Neural progenitor cell (in vitro differentiated cells): ENCODE measurements at regions not wholly inside any gene's neighbourhood (a gene's known extent, or its start where the extent isn't known, plus 50 kb on each side); places are given as distances from the start of the nearest gene placed in this dataset.
A peak's percentile ranks its signal among the peaks of the same experiment; 100 is the strongest.

Source experiments
- DNase-seq: peaks from one replicate; pipeline ENCODE4 v3.0.0-alpha.2; 2016; ENCODE audit warnings: low spot score
- H2AFZ ChIP-seq: fragments of 200-600 bp; sonication (generic); replicated peaks from 2 replicates; pipeline ENCODE4 v1.6.1; 2016; ENCODE audit warnings: antibody characterized with exemption
- H3F3A ChIP-seq: fragments of 200-600 bp; sonication (generic); 2 replicates; pipeline ENCODE4 v1.6.1; 2016; ENCODE audit warnings: antibody characterized with exemption, low read depth
- H3K27ac ChIP-seq: fragments of 200-600 bp; sonication (generic); 2 replicates; pipeline ENCODE4 v1.5.1; 2016; ENCODE audit warnings: mild to moderate bottlenecking
- H3K27me3 ChIP-seq: fragments of 200-600 bp; sonication (generic); 2 replicates; pipeline ENCODE4 v1.6.1; 2016; ENCODE audit warnings: mild to moderate bottlenecking, moderate library complexity
- H3K36me3 ChIP-seq: fragments of 200-600 bp; sonication (generic); 2 replicates; pipeline ENCODE4 v1.5.1; 2016
- H3K4me1 ChIP-seq: fragments of 200-600 bp; sonication (generic); 2 replicates; pipeline ENCODE4 v1.6.1; 2016; ENCODE audit warnings: mixed run types
- H3K4me2 ChIP-seq: fragments of 200-600 bp; sonication (generic); 2 replicates; pipeline ENCODE4 v1.6.1; 2016
- H3K4me3 ChIP-seq: fragments of 200-600 bp; sonication (generic); 2 replicates; pipeline ENCODE4 v1.5.1; 2016
- H3K79me2 ChIP-seq: fragments of 200-600 bp; sonication (generic); 2 replicates; pipeline ENCODE4 v1.6.1; 2016; ENCODE audit warnings: low read depth
- H3K9ac ChIP-seq: fragments of 200-600 bp; sonication (generic); 2 replicates; pipeline ENCODE4 v1.6.1; 2016
- H3K9me3 ChIP-seq: fragments of 200-600 bp; sonication (generic); 2 replicates; pipeline ENCODE4 v1.5.1; 2016; ENCODE audit warnings: low read depth
- H4K20me1 ChIP-seq: fragments of 200-600 bp; sonication (generic); 2 replicates; pipeline ENCODE4 v1.6.1; 2016; ENCODE audit warnings: low read depth
- H3K27ac Mint-ChIP-seq: 3 replicates; pipeline ENCODE4 v1.8.0; 2021; ENCODE audit warnings: mixed read lengths
- H3K27me3 Mint-ChIP-seq: 2 replicates; pipeline ENCODE4 v1.8.0; 2022; ENCODE audit warnings: low read depth, mild to moderate bottlenecking, inconsistent platforms, moderate library complexity, mixed read lengths; ENCODE audit not compliant: insufficient read depth
- H3K36me3 Mint-ChIP-seq: 3 replicates; pipeline ENCODE4 v1.8.0; 2021; ENCODE audit warnings: mixed read lengths
- H3K4me1 Mint-ChIP-seq: 3 replicates; pipeline ENCODE4 v1.8.0; 2021; ENCODE audit warnings: mixed read lengths
- H3K4me3 Mint-ChIP-seq: 3 replicates; pipeline ENCODE4 v1.8.0; 2021; ENCODE audit warnings: mild to moderate bottlenecking, moderate library complexity, mixed read lengths
- H3K9me3 Mint-ChIP-seq: 3 replicates; pipeline ENCODE4 v1.8.0; 2020; ENCODE audit warnings: mixed read lengths
- EZH2 ChIP-seq: fragments of 200-600 bp; sonication (generic); IDR thresholded peaks from 2 replicates; pipeline ENCODE4 v1.6.1; 2017; ENCODE audit warnings: antibody characterized with exemption, mild to moderate bottlenecking, moderate library complexity
- EZH2phosphoT487 ChIP-seq: fragments of 200-600 bp; sonication (generic); IDR thresholded peaks from 2 replicates; pipeline ENCODE4 v1.6.1; 2017; ENCODE audit warnings: antibody characterized with exemption
- TF ChIP-seq, protein P1 (sequence below): fragments of 200-600 bp; sonication (generic); IDR thresholded peaks from 2 replicates; pipeline ENCODE4 v1.5.1; 2017; ENCODE audit warnings: antibody characterized with exemption, mild to moderate bottlenecking

DNA sequence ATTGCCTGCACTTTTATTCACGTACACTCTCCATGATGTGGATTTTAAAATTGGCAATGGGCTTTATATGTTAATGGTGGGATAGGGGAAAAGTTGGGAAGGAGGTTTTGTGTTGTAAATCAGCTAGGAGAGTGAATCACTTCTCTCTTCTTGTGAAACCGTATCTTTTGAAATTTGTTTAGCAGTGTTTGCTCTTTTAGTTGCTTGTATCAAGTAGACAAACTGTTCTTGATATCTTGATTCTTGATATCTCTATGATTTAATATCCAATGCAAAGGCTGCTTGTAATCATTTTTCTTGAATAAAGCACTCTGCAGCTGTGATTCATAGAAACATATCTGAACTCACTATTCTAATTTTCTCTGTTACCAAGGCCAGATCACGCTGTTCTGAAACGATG is 615.1 kb downstream of the CCER1 start:
- no peak overlapping the region for H3K4me3 ChIP-seq
- no peaks in the 10 kb centered on the region for H4K20me1 ChIP-seq
- Mint-ChIP-seq H3K27ac (no peak overlapping the region), H3K27me3 (peaks cover 3% of the 10 kb centered on the region), H3K4me1 (no peaks in the 10 kb centered on the region), H3K4me3 (no peak overlapping the region), H3K36me3 (no peaks in the 10 kb centered on the region), H3K9me3 (no peaks in the 10 kb centered on the region)
- no peaks in the 10 kb centered on the region for H3K9me3 ChIP-seq
- no peak overlapping the region for H3K27ac ChIP-seq
- peaks cover 4% of the 10 kb centered on the region for H3K27me3 ChIP-seq
- H3F3A ChIP-seq, result no peaks in the 10 kb centered on the region
- H3K79me2 ChIP-seq, result no peaks in the 10 kb centered on the region
- no peak for DNase-seq
- no peak overlapping the region for H2AFZ ChIP-seq
- no peak overlapping the region for H3K9ac ChIP-seq
- H3K4me2 ChIP-seq, result no peak overlapping the region
- H3K4me1 ChIP-seq, result peaks cover 29% of the 10 kb centered on the region
- no peaks in the 10 kb centered on the region for H3K36me3 ChIP-seq
- TF ChIP-seq EZH2 (no peak), EZH2phosphoT487 (no peak)
- TF ChIP-seq, protein P1, sequence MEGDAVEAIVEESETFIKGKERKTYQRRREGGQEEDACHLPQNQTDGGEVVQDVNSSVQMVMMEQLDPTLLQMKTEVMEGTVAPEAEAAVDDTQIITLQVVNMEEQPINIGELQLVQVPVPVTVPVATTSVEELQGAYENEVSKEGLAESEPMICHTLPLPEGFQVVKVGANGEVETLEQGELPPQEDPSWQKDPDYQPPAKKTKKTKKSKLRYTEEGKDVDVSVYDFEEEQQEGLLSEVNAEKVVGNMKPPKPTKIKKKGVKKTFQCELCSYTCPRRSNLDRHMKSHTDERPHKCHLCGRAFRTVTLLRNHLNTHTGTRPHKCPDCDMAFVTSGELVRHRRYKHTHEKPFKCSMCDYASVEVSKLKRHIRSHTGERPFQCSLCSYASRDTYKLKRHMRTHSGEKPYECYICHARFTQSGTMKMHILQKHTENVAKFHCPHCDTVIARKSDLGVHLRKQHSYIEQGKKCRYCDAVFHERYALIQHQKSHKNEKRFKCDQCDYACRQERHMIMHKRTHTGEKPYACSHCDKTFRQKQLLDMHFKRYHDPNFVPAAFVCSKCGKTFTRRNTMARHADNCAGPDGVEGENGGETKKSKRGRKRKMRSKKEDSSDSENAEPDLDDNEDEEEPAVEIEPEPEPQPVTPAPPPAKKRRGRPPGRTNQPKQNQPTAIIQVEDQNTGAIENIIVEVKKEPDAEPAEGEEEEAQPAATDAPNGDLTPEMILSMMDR, result no peak

- Mint-ChIP-seq H3K27ac (no peak overlapping the region), H3K36me3 (no peaks in the 10 kb centered on the region), H3K4me3 (no peak overlapping the region), H3K9me3 (no peaks in the 10 kb centered on the region), H3K27me3 (peaks cover 3% of the 10 kb centered on the region), H3K4me1 (no peaks in the 10 kb centered on the region)
- peaks cover 4% of the 10 kb centered on the region for H3K27me3 ChIP-seq
- H3F3A ChIP-seq, result no peaks in the 10 kb centered on the region
- H2AFZ ChIP-seq, result no peak overlapping the region
- no peaks in the 10 kb centered on the region for H4K20me1 ChIP-seq
- DNase-seq, result peak; percentile 10
- H3K4me2 ChIP-seq, result peak overlapping the region; percentile 32
- H3K79me2 ChIP-seq, result no peaks in the 10 kb centered on the region
- H3K9ac ChIP-seq, result no peak overlapping the region
- no peak overlapping the region for H3K27ac ChIP-seq
- H3K9me3 ChIP-seq, result no peaks in the 10 kb centered on the region
- no peak overlapping the region for H3K4me3 ChIP-seq
- no peak for TF ChIP-seq EZH2
- TF ChIP-seq, protein P1, result no peak
- no peak for TF ChIP-seq EZH2phosphoT487
- peaks cover 29% of the 10 kb centered on the region for H3K4me1 ChIP-seq
- H3K36me3 ChIP-seq, result no peaks in the 10 kb centered on the region
Measured at GRCh38 chr12:90338365-90338764, 616.6 kb downstream of the CCER1 start.

DNA sequence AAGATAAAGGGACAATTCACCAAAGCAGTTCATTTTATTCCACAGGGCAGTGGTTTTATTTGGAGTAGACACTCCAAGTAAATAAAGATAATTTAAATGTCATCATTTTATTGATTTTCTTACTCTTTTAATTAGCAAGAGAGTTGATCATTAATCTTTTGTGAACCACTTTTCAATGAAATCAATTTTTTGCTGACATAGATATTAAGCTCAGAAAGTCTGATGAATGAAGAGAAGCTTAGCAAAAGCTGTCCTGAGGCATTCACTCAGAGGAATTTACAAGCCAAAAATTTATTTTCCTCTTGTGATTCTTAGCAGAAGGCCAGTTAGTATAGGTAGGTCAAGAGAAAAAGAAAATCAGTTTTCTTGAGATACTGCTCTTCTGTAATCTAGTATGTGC is 618.0 kb downstream of the CCER1 start:
- peaks cover 3% of the 10 kb centered on the region for H3K27me3 Mint-ChIP-seq
- TF ChIP-seq, protein P1, result no peak
- TF ChIP-seq EZH2, result no peak
- TF ChIP-seq EZH2phosphoT487, result no peak
- H3K27ac Mint-ChIP-seq, result no peak overlapping the region
- no peaks in the 10 kb centered on the region for H3K36me3 Mint-ChIP-seq
- Histone ChIP-seq H3K9ac (no peak overlapping the region), H3K79me2 (no peaks in the 10 kb centered on the region), H2AFZ (no peak overlapping the region), H3K36me3 (no peaks in the 10 kb centered on the region), H4K20me1 (no peaks in the 10 kb centered on the region), H3K27ac (no peak overlapping the region), H3K27me3 (peaks cover 4% of the 10 kb centered on the region), H3K4me3 (no peak overlapping the region), H3K4me1 (peaks cover 29% of the 10 kb centered on the region), H3K4me2 (no peak overlapping the region), H3F3A (no peaks in the 10 kb centered on the region), H3K9me3 (no peaks in the 10 kb centered on the region)
- no peaks in the 10 kb centered on the region for H3K4me1 Mint-ChIP-seq
- no peak overlapping the region for H3K4me3 Mint-ChIP-seq
- DNase-seq, result no peak
- no peaks in the 10 kb centered on the region for H3K9me3 Mint-ChIP-seq
